Lower leg skin (tissue), 3 donors: ENCODE measurements at regions not wholly inside any gene's neighbourhood (a gene's known extent, or its start where the extent isn't known, plus 50 kb on each side); places are given as distances from the start of the nearest gene placed in this dataset.

Experiments used
- POLR2A ChIP-seq, 2 donors: fragments of 450-650 bp; IDR thresholded peaks; one replicate each; pipeline ENCODE4 v1.6.1; 2016 to 2017; ENCODE audit warnings: antibody characterized with exemption in 2 of 2, mild to moderate bottlenecking in 1 of 2, moderate library complexity in 1 of 2
- TF ChIP-seq, protein P1 (sequence below), 3 donors: fragments of 450-650 bp; IDR thresholded peaks; one replicate each; pipeline ENCODE4 v1.5.1; 2016; ENCODE audit warnings: antibody characterized with exemption in 3 of 3, mild to moderate bottlenecking in 3 of 3, moderate library complexity in 2 of 3

- TF ChIP-seq, protein P1, sequence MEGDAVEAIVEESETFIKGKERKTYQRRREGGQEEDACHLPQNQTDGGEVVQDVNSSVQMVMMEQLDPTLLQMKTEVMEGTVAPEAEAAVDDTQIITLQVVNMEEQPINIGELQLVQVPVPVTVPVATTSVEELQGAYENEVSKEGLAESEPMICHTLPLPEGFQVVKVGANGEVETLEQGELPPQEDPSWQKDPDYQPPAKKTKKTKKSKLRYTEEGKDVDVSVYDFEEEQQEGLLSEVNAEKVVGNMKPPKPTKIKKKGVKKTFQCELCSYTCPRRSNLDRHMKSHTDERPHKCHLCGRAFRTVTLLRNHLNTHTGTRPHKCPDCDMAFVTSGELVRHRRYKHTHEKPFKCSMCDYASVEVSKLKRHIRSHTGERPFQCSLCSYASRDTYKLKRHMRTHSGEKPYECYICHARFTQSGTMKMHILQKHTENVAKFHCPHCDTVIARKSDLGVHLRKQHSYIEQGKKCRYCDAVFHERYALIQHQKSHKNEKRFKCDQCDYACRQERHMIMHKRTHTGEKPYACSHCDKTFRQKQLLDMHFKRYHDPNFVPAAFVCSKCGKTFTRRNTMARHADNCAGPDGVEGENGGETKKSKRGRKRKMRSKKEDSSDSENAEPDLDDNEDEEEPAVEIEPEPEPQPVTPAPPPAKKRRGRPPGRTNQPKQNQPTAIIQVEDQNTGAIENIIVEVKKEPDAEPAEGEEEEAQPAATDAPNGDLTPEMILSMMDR (IDR thresholded peaks at IDR 0.05) = no peak
- TF ChIP-seq POLR2A (IDR thresholded peaks at IDR 0.05) = no peak
These were observed 282.5 kb upstream of the HTR2A start for GRCh38 chr13:47179321-47179720.
